ENCODE measurements at regions not wholly inside any gene's neighbourhood (a gene's known extent, or its start where the extent isn't known, plus 50 kb on each side); places are given as distances from the start of the nearest gene placed in this dataset.

- TF ChIP-seq CTCF (IDR thresholded peaks at IDR 0.05): no peak
- TF ChIP-seq POLR2A (IDR thresholded peaks at IDR 0.05): no peak
- no peak for TF ChIP-seq EP300 (IDR thresholded peaks at IDR 0.05)
Measured at GRCh38 chr9:108547411-108548135, 308.2 kb downstream of the ACTL7B start.
